Uterus (tissue), 3 donors: ENCODE measurements at regions not wholly inside any gene's neighbourhood (a gene's known extent, or its start where the extent isn't known, plus 50 kb on each side); places are given as distances from the start of the nearest gene placed in this dataset.

Source experiments
- DNase-seq, 2 donors: peaks; one replicate each; pipeline ENCODE4 v3.0.0-alpha.2; 2019 to 2020
- H3K27ac ChIP-seq, 2 donors: fragments of 200-600 bp; sonication (generic); 1 replicate in 1 of 2; 2 replicates in 1 of 2; pipeline ENCODE4 v1.5.1; 2016 to 2018
- H3K27me3 ChIP-seq, 2 donors: fragments of 200-600 bp; sonication (generic); one replicate each; pipeline ENCODE4 v1.5.1; 2018 to 2019; ENCODE audit warnings: control low read depth in 1 of 2
- H3K36me3 ChIP-seq, 2 donors: fragments of 200-600 bp; sonication (generic); one replicate each; pipeline ENCODE4 v1.5.1; 2019; ENCODE audit warnings: control low read depth in 1 of 2
- H3K4me1 ChIP-seq, 2 donors: fragments of 200-600 bp; sonication (generic); one replicate each; pipeline ENCODE4 v1.5.1; 2018 to 2019; ENCODE audit warnings: control low read depth in 1 of 2
- H3K4me3 ChIP-seq, 2 donors: fragments of 200-600 bp; sonication (generic); 1 replicate in 1 of 2; 2 replicates in 1 of 2; pipeline ENCODE4 v1.5.1; 2018 to 2019; ENCODE audit warnings: mild to moderate bottlenecking in 1 of 2
- H3K9me3 ChIP-seq, 2 donors: fragments of 200-600 bp; sonication (generic); one replicate each; pipeline ENCODE4 v1.5.1; 2019; ENCODE audit warnings: control low read depth in 1 of 2
- CTCF ChIP-seq, 4 experiments: fragments of 200-600 bp in 2 of 4; fragments of 450-650 bp in 2 of 4; sonication (generic) in 2 of 4; IDR thresholded peaks; one replicate each; pipeline ENCODE4 v1.5.1; 2016 to 2019; ENCODE audit warnings: antibody characterized with exemption in 4 of 4, mild to moderate bottlenecking in 2 of 4, moderate library complexity in 1 of 4
- POLR2A ChIP-seq, 2 donors: fragments of 450-650 bp; IDR thresholded peaks; one replicate each; pipeline ENCODE4 v1.6.1; 2016; ENCODE audit warnings: antibody characterized with exemption in 2 of 2, mild to moderate bottlenecking in 1 of 2, moderate library complexity in 1 of 2
- intact Hi-C: fragments of 100-400 bp; cut with DNase I; formaldehyde crosslinking; loops from one replicate; pipeline ENCODE4 v1.15.1; 2023; ENCODE audit warnings: low total_unique reads
- donor health status: DM: yes; HTN: yes; CAD: no.

GRCh38 chr11:115075356-115075755, 397.0 kb downstream of the NXPE2 start:
- DNase-seq: no peak
- H3K9me3 ChIP-seq: no peaks in the 10 kb centered on the region

GRCh38 chr11:115077740-115078139, 399.4 kb downstream of the NXPE2 start:
- Histone ChIP-seq H3K9me3 (no peaks in the 10 kb centered on the region), H3K27ac (no peak overlapping the region), H3K27me3 (no peaks in the 10 kb centered on the region), H3K4me3 (no peak overlapping the region), H3K4me1 (no peaks in the 10 kb centered on the region), H3K36me3 (no peaks in the 10 kb centered on the region)
- no peak for TF ChIP-seq POLR2A (IDR thresholded peaks at IDR 0.05)
- intact Hi-C loops: no loop called here
- DNase-seq: no peak

More at GRCh38 chr11:115075356-115075755, 397.0 kb downstream of the NXPE2 start:
- Histone ChIP-seq H3K4me3 (no peak overlapping the region), H3K36me3 (no peaks in the 10 kb centered on the region), H3K4me1 (no peaks in the 10 kb centered on the region), H3K27ac (no peak overlapping the region), H3K27me3 (no peaks in the 10 kb centered on the region)
- intact Hi-C loops: no loop called here
- TF ChIP-seq CTCF (IDR thresholded peaks at IDR 0.05): no peak

- H3K36me3 ChIP-seq: no peaks in the 10 kb centered on the region
- intact Hi-C loops: no loop called here
Measured at GRCh38 chr11:115078461-115079438, 400.4 kb downstream of the NXPE2 start.

GRCh38 chr11:115080923-115081680, 402.8 kb downstream of the NXPE2 start:
- Histone ChIP-seq H3K36me3 (no peaks in the 10 kb centered on the region), H3K4me3 (no peak overlapping the region), H3K27ac (no peak overlapping the region), H3K4me1 (no peaks in the 10 kb centered on the region), H3K27me3 (no peaks in the 10 kb centered on the region), H3K9me3 (no peaks in the 10 kb centered on the region)
- intact Hi-C loops: no loop called here
- no peak for TF ChIP-seq CTCF (IDR thresholded peaks at IDR 0.05)
- TF ChIP-seq POLR2A (IDR thresholded peaks at IDR 0.05): no peak
- no peak for DNase-seq

More at GRCh38 chr11:115078461-115079438, 400.4 kb downstream of the NXPE2 start:
- Histone ChIP-seq H3K27me3 (no peaks in the 10 kb centered on the region), H3K27ac (no peak overlapping the region), H3K4me1 (no peaks in the 10 kb centered on the region), H3K9me3 (no peaks in the 10 kb centered on the region), H3K4me3 (no peak overlapping the region)
- DNase-seq: no peak
- TF ChIP-seq CTCF (IDR thresholded peaks at IDR 0.05) (no peak), POLR2A (IDR thresholded peaks at IDR 0.05) (no peak)

DNA sequence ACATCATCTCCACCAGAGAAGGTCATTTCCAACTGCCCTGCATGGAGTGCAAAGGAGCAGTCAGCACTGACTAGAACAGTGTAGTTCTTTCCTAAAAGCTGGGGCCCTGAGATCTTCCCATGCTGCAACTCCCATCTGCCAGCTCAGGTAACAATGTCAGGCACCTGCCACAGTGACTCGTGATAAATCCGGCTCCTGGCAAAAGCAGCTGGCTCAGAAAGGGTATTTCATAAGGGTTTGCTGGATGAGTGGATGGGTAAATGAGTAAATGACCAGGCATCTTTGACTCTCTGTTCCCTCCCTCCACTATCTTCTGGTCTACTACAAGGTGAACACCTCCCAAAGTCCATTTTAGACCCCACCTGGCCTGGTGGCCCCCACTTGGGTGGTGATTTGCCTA, 403.6 kb downstream of the NXPE2 start:
- Histone ChIP-seq H3K9me3 (no peaks in the 10 kb centered on the region), H3K36me3 (no peaks in the 10 kb centered on the region), H3K4me3 (no peak overlapping the region), H3K27me3 (no peaks in the 10 kb centered on the region), H3K27ac (no peak overlapping the region), H3K4me1 (no peaks in the 10 kb centered on the region)
- intact Hi-C loops: no loop called here
- DNase-seq: no peak
- TF ChIP-seq POLR2A (IDR thresholded peaks at IDR 0.05): no peak
